ENCODE measurements at regions not wholly inside any gene's neighbourhood (a gene's known extent, or its start where the extent isn't known, plus 50 kb on each side); places are given as distances from the start of the nearest gene placed in this dataset.
"Not testable (repeated sequence)": the region's sequence is repeated elsewhere in the genome, so short reads cannot be mapped to it uniquely, and the experiment has no call there.

DNA sequence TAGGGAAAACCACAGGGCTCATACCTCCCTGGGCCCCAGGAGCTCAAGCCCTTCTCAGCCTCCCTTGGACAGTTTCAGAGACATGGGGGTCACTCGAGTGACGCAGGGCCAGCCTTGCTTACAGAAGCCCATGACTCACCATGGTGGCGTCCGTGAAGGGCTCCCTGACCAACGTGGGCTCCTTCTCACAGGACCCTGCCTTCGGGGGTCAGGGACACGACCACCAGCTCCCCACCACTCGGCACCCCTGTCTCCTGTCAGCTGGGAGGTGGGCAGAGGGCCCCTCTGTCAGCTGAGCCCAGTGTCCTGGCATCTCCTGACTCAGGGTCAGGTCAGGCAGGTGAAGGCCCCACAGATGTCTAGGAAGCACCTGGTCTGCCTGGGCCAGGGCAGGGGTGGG, 126.3 kb upstream of the ANO1 start:
- no peak overlapping the region for H2AFZ ChIP-seq (ENCODE audit: low read length)
- no peak overlapping the region for H3K27ac ChIP-seq (ENCODE audit: insufficient read length, low read depth, low read length)
- no peak for DNase-seq
- no peak overlapping the region for H2BK20ac ChIP-seq (ENCODE audit: low read depth, low read length, poor library complexity, severe bottlenecking)
- no peak overlapping the region for H3K18ac ChIP-seq (ENCODE audit: insufficient read length, low read depth, low read length)
- Mint-ChIP-seq H3K27ac (no peak overlapping the region), H3K4me1 (peaks cover 28 to 36% of the 10 kb centered on the region in 2 experiments), H3K27me3 (ENCODE audit: low read depth) (peaks cover 12% of the 10 kb centered on the region), H3K9me3 (peaks cover 4 to 9% of the 10 kb centered on the region in 2 experiments; a peak in 3 of 5 replicates), H3K36me3 (ENCODE audit: insufficient read depth in 1 of 3, low read depth in 3 of 3) (peaks cover 0 to 3% (median 0%) of the 10 kb centered on the region in 3 experiments; a peak in 2 of 7 replicates), H3K4me3 (no peak overlapping the region)
- H3K4me2 ChIP-seq (ENCODE audit: insufficient read depth, insufficient read length, low read length): no peak overlapping the region
- TF ChIP-seq, protein P1, sequence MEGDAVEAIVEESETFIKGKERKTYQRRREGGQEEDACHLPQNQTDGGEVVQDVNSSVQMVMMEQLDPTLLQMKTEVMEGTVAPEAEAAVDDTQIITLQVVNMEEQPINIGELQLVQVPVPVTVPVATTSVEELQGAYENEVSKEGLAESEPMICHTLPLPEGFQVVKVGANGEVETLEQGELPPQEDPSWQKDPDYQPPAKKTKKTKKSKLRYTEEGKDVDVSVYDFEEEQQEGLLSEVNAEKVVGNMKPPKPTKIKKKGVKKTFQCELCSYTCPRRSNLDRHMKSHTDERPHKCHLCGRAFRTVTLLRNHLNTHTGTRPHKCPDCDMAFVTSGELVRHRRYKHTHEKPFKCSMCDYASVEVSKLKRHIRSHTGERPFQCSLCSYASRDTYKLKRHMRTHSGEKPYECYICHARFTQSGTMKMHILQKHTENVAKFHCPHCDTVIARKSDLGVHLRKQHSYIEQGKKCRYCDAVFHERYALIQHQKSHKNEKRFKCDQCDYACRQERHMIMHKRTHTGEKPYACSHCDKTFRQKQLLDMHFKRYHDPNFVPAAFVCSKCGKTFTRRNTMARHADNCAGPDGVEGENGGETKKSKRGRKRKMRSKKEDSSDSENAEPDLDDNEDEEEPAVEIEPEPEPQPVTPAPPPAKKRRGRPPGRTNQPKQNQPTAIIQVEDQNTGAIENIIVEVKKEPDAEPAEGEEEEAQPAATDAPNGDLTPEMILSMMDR (conservative IDR thresholded peaks at IDR 0.05): no peak
- H3K23ac ChIP-seq (ENCODE audit: insufficient read length, low read depth, low read length): no peak overlapping the region
- H3K79me1 ChIP-seq (ENCODE audit: insufficient read depth, low read depth, low read length, poor library complexity, severe bottlenecking): no peaks in the 10 kb centered on the region
- WGBS (ENCODE audit: extremely low coverage, insufficient read length, low lambda C conversion rate): no CpG with 5 or more reads among the region's 8 CpGs
- no peaks in the 10 kb centered on the region for H4K20me1 ChIP-seq (ENCODE audit: control insufficient read depth, insufficient read depth, insufficient read length)
- H3K27me3 ChIP-seq (ENCODE audit: insufficient read depth, low read length): no peaks in the 10 kb centered on the region
- H2BK15ac ChIP-seq (ENCODE audit: low read depth, low read length): no peak overlapping the region
- no peaks in the 10 kb centered on the region; the same call in 1 of the 2 replicates for H3K4me1 ChIP-seq (ENCODE audit: insufficient read depth, low read length)
- H4K5ac ChIP-seq (ENCODE audit: insufficient read length, low read depth, low read length): no peak overlapping the region
- no peak overlapping the region for H2AK5ac ChIP-seq (ENCODE audit: insufficient read length, low read length)
- no peak overlapping the region for H3K4ac ChIP-seq (ENCODE audit: low read depth, low read length)
- no peaks in the 10 kb centered on the region for H3K79me2 ChIP-seq (ENCODE audit: insufficient read depth, low read length)
- no peak overlapping the region for H4K8ac ChIP-seq (replicated peaks; ENCODE audit: insufficient read length, low read depth, low read length)
- H3K9me3 ChIP-seq (ENCODE audit: control insufficient read depth, low read depth, low read length): no peaks in the 10 kb centered on the region
- H4K91ac ChIP-seq (ENCODE audit: insufficient read length, low read depth, low read length): no peak overlapping the region
- no peak overlapping the region for H3K56ac ChIP-seq (ENCODE audit: insufficient read length, low read depth, low read length)
- H3K23me2 ChIP-seq (ENCODE audit: insufficient read length, low read depth, low read length, poor library complexity, severe bottlenecking): no peaks in the 10 kb centered on the region
- H2BK5ac ChIP-seq (ENCODE audit: insufficient read length, low read length): no peak overlapping the region
- no peak overlapping the region for H2BK12ac ChIP-seq (ENCODE audit: insufficient read length, low read depth, low read length)
- no peak overlapping the region for H3K14ac ChIP-seq (ENCODE audit: insufficient read depth, low read length)
- no peak overlapping the region for H3K9ac ChIP-seq (ENCODE audit: extremely low read depth, insufficient read length, low read length)
- H2BK120ac ChIP-seq (ENCODE audit: low read depth, low read length, poor library complexity, severe bottlenecking): no peak overlapping the region
- no peak overlapping the region for H3T11ph ChIP-seq (ENCODE audit: low read length)

- not testable (repeated sequence) for H3K4me2 ChIP-seq (ENCODE audit: insufficient read depth, insufficient read length, low read length); H3K27me3 ChIP-seq (ENCODE audit: insufficient read depth, low read length); H3K4ac ChIP-seq (ENCODE audit: low read depth, low read length); H2BK20ac ChIP-seq (ENCODE audit: low read depth, low read length, poor library complexity, severe bottlenecking); H3K18ac ChIP-seq (ENCODE audit: insufficient read length, low read depth, low read length); H3K79me1 ChIP-seq (ENCODE audit: insufficient read depth, low read depth, low read length, poor library complexity, severe bottlenecking); H3T11ph ChIP-seq (ENCODE audit: low read length); H2BK12ac ChIP-seq (ENCODE audit: insufficient read length, low read depth, low read length); H3K36me3 Mint-ChIP-seq (ENCODE audit: insufficient read depth in 1 of 3, low read depth in 3 of 3); H3K23ac ChIP-seq (ENCODE audit: insufficient read length, low read depth, low read length); H2AK5ac ChIP-seq (ENCODE audit: insufficient read length, low read length); DNase-seq; H2BK5ac ChIP-seq (ENCODE audit: insufficient read length, low read length); H2AFZ ChIP-seq (ENCODE audit: low read length); H3K9ac ChIP-seq (ENCODE audit: extremely low read depth, insufficient read length, low read length); H3K27ac ChIP-seq (ENCODE audit: insufficient read length, low read depth, low read length); H3K4me1 ChIP-seq (ENCODE audit: insufficient read depth, low read length); H4K20me1 ChIP-seq (ENCODE audit: control insufficient read depth, insufficient read depth, insufficient read length); H4K91ac ChIP-seq (ENCODE audit: insufficient read length, low read depth, low read length); H3K56ac ChIP-seq (ENCODE audit: insufficient read length, low read depth, low read length); H3K79me2 ChIP-seq (ENCODE audit: insufficient read depth, low read length); H3K9me3 ChIP-seq (ENCODE audit: control insufficient read depth, low read depth, low read length); H4K8ac ChIP-seq (replicated peaks; ENCODE audit: insufficient read length, low read depth, low read length); H2BK15ac ChIP-seq (ENCODE audit: low read depth, low read length); H3K14ac ChIP-seq (ENCODE audit: insufficient read depth, low read length); H3K9me3 Mint-ChIP-seq; H4K5ac ChIP-seq (ENCODE audit: insufficient read length, low read depth, low read length); H3K4me3 Mint-ChIP-seq; H2BK120ac ChIP-seq (ENCODE audit: low read depth, low read length, poor library complexity, severe bottlenecking); H3K27ac Mint-ChIP-seq; H3K23me2 ChIP-seq (ENCODE audit: insufficient read length, low read depth, low read length, poor library complexity, severe bottlenecking)
- WGBS (ENCODE audit: extremely low coverage, insufficient read length, low lambda C conversion rate): no CpG with 5 or more reads among the region's 18 CpGs
- Mint-ChIP-seq H3K4me1 (peaks cover 28 to 40% of the 10 kb centered on the region in 2 experiments), H3K27me3 (ENCODE audit: low read depth) (peaks cover 12% of the 10 kb centered on the region)
These were observed 125.7 kb upstream of the ANO1 start for GRCh38 chr11:69952229-69952975.
